K562 (cell line): ENCODE measurements at regions not wholly inside any gene's neighbourhood (a gene's known extent, or its start where the extent isn't known, plus 50 kb on each side); places are given as distances from the start of the nearest gene placed in this dataset.

Experiments
- ATAC-seq: fragments of 200-7000 bp; cut with Tn5 transposase; 3 replicates; pipeline ENCODE4 v1.9.1; 2020; ENCODE audit warnings: moderate library complexity
- BruUV-seq: library from RNA; stranded (reverse); fragments of 400-500 nt; replicated peaks from 2 replicates; lab custom pipeline; 2021; lab: Mats Ljungman, UMichigan
- CTCF ChIA-PET: fragments of 300-600 bp; formaldehyde crosslinking; extraction: SDS; loops from one replicate; lab custom pipeline; 2021; ENCODE audit warnings: low intra/inter-chr PET ratio; lab: Yijun Ruan, JAX
- POLR2A ChIA-PET: fragments of 300-600, 350-650 bp; sonication (Branson Sonifier 250); formaldehyde crosslinking; extraction: SDS; loops from one replicate; lab custom pipeline; 2021; ENCODE audit warnings: antibody characterized with exemption, inconsistent platforms; lab: Yijun Ruan, JAX
- DNase-seq, 4 experiments: peaks; one replicate each; pipeline versions ENCODE4 v3.0.0 to v3.0.0-alpha.2; 2011 to 2018; ENCODE audit warnings: low spot score in 3 of 4, mixed read lengths in 3 of 4; ENCODE audit errors: extremely low read depth in 1 of 4
- FAIRE-seq: peaks from 2 replicates; lab custom pipeline; 2011; peaks lifted over from hg19 to GRCh38; lab: Jason Lieb, UNC
- H2AFZ ChIP-seq: 2 replicates; pipeline ENCODE4 v1.6.0; 2011; ENCODE audit warnings: low read depth, low read length, control low read depth, inconsistent platforms
- H3K27ac ChIP-seq: fragments of 200-600 bp; 3 replicates; pipeline ENCODE4 v1.8.0; 2011; ENCODE audit warnings: low read depth, mild to moderate bottlenecking, control low read depth, inconsistent platforms, low read length, moderate library complexity, mixed read lengths; ENCODE audit errors: extremely low read depth
- H3K27me3 ChIP-seq, 2 experiments: fragments of 300-600 bp in 1 of 2; 2 replicates in 1 of 2; 3 replicates in 1 of 2; pipeline versions ENCODE4 v1.6.0 to v1.8.0; 2011; ENCODE audit warnings: inconsistent platforms in 2 of 2, low read length in 2 of 2, mild to moderate bottlenecking in 1 of 2, mixed read lengths in 1 of 2, moderate library complexity in 1 of 2; ENCODE audit not compliant: control insufficient read depth in 2 of 2, insufficient read depth in 2 of 2
- H3K36me3 ChIP-seq: fragments of 300-600 bp; 3 replicates; pipeline ENCODE4 v1.8.0; 2011; ENCODE audit warnings: mild to moderate bottlenecking, low read length, inconsistent platforms; ENCODE audit not compliant: control insufficient read depth, insufficient read depth
- H3K4me1 ChIP-seq, 2 experiments: fragments of 200-600 bp in 1 of 2; replicated peaks in 1 of 2; 2 replicates in 1 of 2; 3 replicates in 1 of 2; pipeline versions ENCODE4 v1.5.1 to v1.8.0; 2011; ENCODE audit warnings: inconsistent platforms in 2 of 2, low read length in 2 of 2, mild to moderate bottlenecking in 1 of 2, mixed read lengths in 1 of 2, moderate library complexity in 1 of 2; ENCODE audit not compliant: control insufficient read depth in 2 of 2, insufficient read depth in 2 of 2
- H3K4me2 ChIP-seq: 2 replicates; pipeline ENCODE4 v1.6.1; 2011; ENCODE audit warnings: low read length, control low read depth, inconsistent platforms, mixed read lengths; ENCODE audit not compliant: insufficient read depth
- H3K4me3 ChIP-seq: fragments of 200-600 bp; sonication (generic), shearing (Covaris generic); 2 replicates; pipeline ENCODE4 v1.5.1; 2016; ENCODE audit warnings: control low read depth, inconsistent platforms
- H3K79me2 ChIP-seq: fragments of 200-600 bp; 3 replicates; pipeline ENCODE4 v1.8.0; 2011; ENCODE audit warnings: low read length, inconsistent platforms; ENCODE audit not compliant: control insufficient read depth, insufficient read depth
- H3K9ac ChIP-seq, 2 experiments: 2 replicates each; pipeline versions ENCODE4 v1.6.0 to v1.6.1; 2011; ENCODE audit warnings: low read depth in 2 of 2, low read length in 2 of 2, control low read depth in 1 of 2, inconsistent platforms in 1 of 2, mild to moderate bottlenecking in 1 of 2, mixed read lengths in 1 of 2; ENCODE audit not compliant: insufficient read depth in 1 of 2
- H3K9me1 ChIP-seq: one replicate; pipeline ENCODE4 v1.6.0; 2011; ENCODE audit warnings: inconsistent platforms, mild to moderate bottlenecking, low read length, moderate library complexity; ENCODE audit not compliant: control insufficient read depth, insufficient read depth
- H3K9me3 ChIP-seq: replicated peaks from 2 replicates; pipeline ENCODE4 v1.5.1; 2011; ENCODE audit warnings: low read depth, low read length, inconsistent platforms; ENCODE audit not compliant: control insufficient read depth, insufficient read depth
- H4K20me1 ChIP-seq: replicated peaks from 2 replicates; pipeline ENCODE4 v1.6.1; 2011; ENCODE audit warnings: low read length, inconsistent platforms, mixed read lengths; ENCODE audit not compliant: control insufficient read depth, insufficient read depth
- CCNT2 ChIP-seq: IDR thresholded peaks from 2 replicates; pipeline ENCODE4 v1.6.1; 2011; ENCODE audit warnings: borderline replicate concordance, low read depth, mild to moderate bottlenecking, moderate library complexity, mixed read lengths, low read length; ENCODE audit not compliant: insufficient read length; ENCODE audit errors: extremely low read depth
- FOXJ3 ChIP-seq: sonication (generic); formaldehyde crosslinking; IDR thresholded peaks from 2 replicates; pipeline ENCODE4 v1.4.0; 2020; ENCODE audit warnings: mild to moderate bottlenecking, missing genetic modification reagents
- MITF ChIP-seq: IDR thresholded peaks from 2 replicates; pipeline ENCODE4 v1.6.1; 2014; ENCODE audit warnings: antibody characterized with exemption
- PRPF4 ChIP-seq: fragments of 200-400 bp; formaldehyde crosslinking; IDR thresholded peaks from one replicate; pipeline ENCODE4 v1.6.1; 2017; ENCODE audit warnings: low read length, low read depth, mild to moderate bottlenecking; ENCODE audit not compliant: insufficient read depth, poor library complexity, severe bottlenecking
- RBM22 ChIP-seq: fragments of 200-400 bp; formaldehyde crosslinking; IDR thresholded peaks from 2 replicates; pipeline ENCODE4 v1.6.1; 2018; ENCODE audit warnings: low read length, low read depth; ENCODE audit not compliant: poor library complexity, severe bottlenecking
- RFX7 ChIP-seq: fragments of 250-450 bp; sonication (Bioruptor Pico); IDR thresholded peaks from 2 replicates; pipeline ENCODE4 v1.5.1; 2021; ENCODE audit warnings: mild to moderate bottlenecking
- TEAD4 ChIP-seq, 2 experiments: sonication (generic) in 1 of 2; formaldehyde crosslinking in 1 of 2; IDR thresholded peaks; 2 replicates each; pipeline versions ENCODE4 v1.6.1 to v1.8.0; 2012 to 2022; ENCODE audit warnings: borderline replicate concordance in 1 of 2, inconsistent platforms in 1 of 2, low read length in 1 of 2, mild to moderate bottlenecking in 1 of 2, missing genetic modification reagents in 1 of 2
- XRCC5 ChIP-seq: fragments of 200-400 bp; formaldehyde crosslinking; IDR thresholded peaks from 2 replicates; pipeline ENCODE4 v1.6.1; 2017; ENCODE audit warnings: low read depth, mild to moderate bottlenecking, low read length
- ZNF24 ChIP-seq: fragments of 450-650 bp; IDR thresholded peaks from 2 replicates; pipeline ENCODE4 v1.6.1; 2016
- ZNF3 ChIP-seq: fragments of 250-450 bp; sonication (Bioruptor Pico); IDR thresholded peaks from 2 replicates; pipeline ENCODE4 v1.5.0; 2021; ENCODE audit warnings: mild to moderate bottlenecking, moderate library complexity
- WGBS: fragments of 100-300 bp; shearing (Covaris generic); methylation state at CpG from one replicate; pipeline ENCODE4 v1.1.6; 2016; ENCODE audit warnings: low coverage, mixed read lengths; ENCODE audit not compliant: insufficient coverage; ENCODE audit errors: missing lambda C conversion rate; 5-methylcytosine and 5-hydroxymethylcytosine counted together
- in situ Hi-C: fragments of 300-500 bp; cut with MboI; formaldehyde crosslinking; loops from 4 replicates; pipeline ENCODE4 v1.15.0; 2018; ENCODE audit warnings: inconsistent platforms, mixed read lengths
- intact Hi-C: fragments of 100-400 bp; cut with micrococcal nuclease; formaldehyde crosslinking; loops from 2 replicates; pipeline ENCODE4 v1.14.2; 2022
- TF ChIP-seq, protein P1 (sequence below): fragments of 450-650 bp; IDR thresholded peaks from 2 replicates; pipeline ENCODE4 v1.6.1; 2016; ENCODE audit warnings: low read depth

- Histone ChIP-seq H3K79me2 (no peaks in the 10 kb centered on the region), H2AFZ (no peak overlapping the region), H3K9ac (no peak overlapping the region), H3K27ac (no peak overlapping the region), H3K36me3 (no peaks in the 10 kb centered on the region), H3K4me2 (no peak overlapping the region), H3K9me1 (no peaks in the 10 kb centered on the region), H3K9me3 (no peaks in the 10 kb centered on the region), H4K20me1 (0 out of 2 replicates have a peak, but pooled peaks cover 3% of the 10 kb centered on the region), H3K4me3 (no peak overlapping the region), H3K4me1 (no peaks in the 10 kb centered on the region), H3K27me3 (no peaks in the 10 kb centered on the region; a peak in 1 of 5 replicates)
- ATAC-seq (no peak), DNase-seq (no peak), FAIRE-seq (no peak)
- ChIA-PET POLR2A (no interaction called here), CTCF (no interaction called here)
- WGBS, result 0% methylated on average over 9 of the region's 16 CpGs
- no TSS peak for BruUV-seq
- intact Hi-C loops (no loop called here), in situ Hi-C loops (no loop called here)
- TF ChIP-seq ZNF3 (CRISPR knock-in tag) (no peak), RFX7 (CRISPR knock-in tag) (no peak), CCNT2 (no peak), MITF (no peak), XRCC5 (no peak), FOXJ3 (no peak), RBM22 (no peak), TEAD4 (IDR thresholded peaks at IDR 0.05; ENCODE audit: low read length) (no peak), TEAD4 (CRISPR knock-in tag; IDR thresholded peaks at IDR 0.05; ENCODE audit: borderline replicate concordance) (no peak), PRPF4 (no peak), ZNF24 (no peak)
- TF ChIP-seq, protein P1, sequence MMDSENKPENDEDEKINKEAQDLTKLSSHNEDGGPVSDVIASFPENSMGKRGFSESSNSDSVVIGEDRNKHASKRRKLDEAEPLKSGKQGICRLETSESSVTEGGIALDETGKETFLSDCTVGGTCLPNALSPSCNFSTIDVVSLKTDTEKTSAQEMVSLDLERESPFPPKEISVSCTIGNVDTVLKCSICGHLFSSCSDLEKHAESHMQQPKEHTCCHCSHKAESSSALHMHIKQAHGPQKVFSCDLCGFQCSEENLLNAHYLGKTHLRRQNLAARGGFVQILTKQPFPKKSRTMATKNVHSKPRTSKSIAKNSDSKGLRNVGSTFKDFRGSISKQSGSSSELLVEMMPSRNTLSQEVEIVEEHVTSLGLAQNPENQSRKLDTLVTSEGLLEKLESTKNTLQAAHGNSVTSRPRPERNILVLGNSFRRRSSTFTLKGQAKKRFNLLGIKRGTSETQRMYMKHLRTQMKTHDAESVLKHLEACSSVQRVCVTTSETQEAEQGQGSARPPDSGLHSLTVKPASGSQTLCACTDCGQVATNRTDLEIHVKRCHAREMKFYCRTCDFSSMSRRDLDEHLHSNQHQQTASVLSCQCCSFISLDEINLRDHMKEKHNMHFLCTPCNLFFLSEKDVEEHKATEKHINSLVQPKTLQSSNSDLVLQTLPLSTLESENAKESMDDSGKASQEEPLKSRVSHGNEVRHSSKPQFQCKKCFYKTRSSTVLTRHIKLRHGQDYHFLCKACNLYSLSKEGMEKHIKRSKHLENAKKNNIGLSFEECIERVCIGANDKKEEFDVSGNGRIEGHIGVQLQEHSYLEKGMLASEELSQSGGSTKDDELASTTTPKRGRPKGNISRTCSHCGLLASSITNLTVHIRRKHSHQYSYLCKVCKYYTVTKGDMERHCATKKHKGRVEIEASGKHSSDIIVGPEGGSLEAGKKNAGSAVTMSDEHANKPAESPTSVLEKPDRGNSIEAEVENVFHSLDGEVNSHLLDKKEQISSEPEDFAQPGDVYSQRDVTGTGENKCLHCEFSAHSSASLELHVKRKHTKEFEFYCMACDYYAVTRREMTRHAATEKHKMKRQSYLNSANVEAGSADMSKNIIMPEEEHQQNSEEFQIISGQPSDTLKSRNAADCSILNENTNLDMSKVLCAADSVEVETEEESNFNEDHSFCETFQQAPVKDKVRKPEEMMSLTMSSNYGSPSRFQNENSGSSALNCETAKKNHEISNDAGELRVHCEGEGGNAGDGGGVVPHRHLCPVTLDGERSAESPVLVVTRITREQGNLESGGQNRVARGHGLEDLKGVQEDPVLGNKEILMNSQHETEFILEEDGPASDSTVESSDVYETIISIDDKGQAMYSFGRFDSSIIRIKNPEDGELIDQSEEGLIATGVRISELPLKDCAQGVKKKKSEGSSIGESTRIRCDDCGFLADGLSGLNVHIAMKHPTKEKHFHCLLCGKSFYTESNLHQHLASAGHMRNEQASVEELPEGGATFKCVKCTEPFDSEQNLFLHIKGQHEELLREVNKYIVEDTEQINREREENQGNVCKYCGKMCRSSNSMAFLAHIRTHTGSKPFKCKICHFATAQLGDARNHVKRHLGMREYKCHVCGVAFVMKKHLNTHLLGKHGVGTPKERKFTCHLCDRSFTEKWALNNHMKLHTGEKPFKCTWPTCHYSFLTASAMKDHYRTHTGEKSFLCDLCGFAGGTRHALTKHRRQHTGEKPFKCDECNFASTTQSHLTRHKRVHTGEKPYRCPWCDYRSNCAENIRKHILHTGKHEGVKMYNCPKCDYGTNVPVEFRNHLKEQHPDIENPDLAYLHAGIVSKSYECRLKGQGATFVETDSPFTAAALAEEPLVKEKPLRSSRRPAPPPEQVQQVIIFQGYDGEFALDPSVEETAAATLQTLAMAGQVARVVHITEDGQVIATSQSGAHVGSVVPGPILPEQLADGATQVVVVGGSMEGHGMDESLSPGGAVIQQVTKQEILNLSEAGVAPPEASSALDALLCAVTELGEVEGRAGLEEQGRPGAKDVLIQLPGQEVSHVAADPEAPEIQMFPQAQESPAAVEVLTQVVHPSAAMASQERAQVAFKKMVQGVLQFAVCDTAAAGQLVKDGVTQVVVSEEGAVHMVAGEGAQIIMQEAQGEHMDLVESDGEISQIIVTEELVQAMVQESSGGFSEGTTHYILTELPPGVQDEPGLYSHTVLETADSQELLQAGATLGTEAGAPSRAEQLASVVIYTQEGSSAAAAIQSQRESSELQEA, result no peak
Measured at GRCh38 chr22:48152916-48153315, 1390.5 kb downstream of the TBC1D22A start.
